GM12872 (cell line): ENCODE measurements at regions not wholly inside any gene's neighbourhood (a gene's known extent, or its start where the extent isn't known, plus 50 kb on each side); places are given as distances from the start of the nearest gene placed in this dataset.

Source experiments
- CTCF ChIP-seq: IDR thresholded peaks from 3 replicates; pipeline ENCODE4 v1.5.1; 2011; ENCODE audit warnings: low read depth, mild to moderate bottlenecking, low read length, moderate library complexity; ENCODE audit not compliant: insufficient read depth

GRCh38 chr4:44817930-44818329 lies 91.6 kb upstream of the GNPDA2 start:
- TF ChIP-seq CTCF, result no peak

GRCh38 chr4:44806071-44806470 lies 79.7 kb upstream of the GNPDA2 start:
- TF ChIP-seq CTCF, result no peak

DNA sequence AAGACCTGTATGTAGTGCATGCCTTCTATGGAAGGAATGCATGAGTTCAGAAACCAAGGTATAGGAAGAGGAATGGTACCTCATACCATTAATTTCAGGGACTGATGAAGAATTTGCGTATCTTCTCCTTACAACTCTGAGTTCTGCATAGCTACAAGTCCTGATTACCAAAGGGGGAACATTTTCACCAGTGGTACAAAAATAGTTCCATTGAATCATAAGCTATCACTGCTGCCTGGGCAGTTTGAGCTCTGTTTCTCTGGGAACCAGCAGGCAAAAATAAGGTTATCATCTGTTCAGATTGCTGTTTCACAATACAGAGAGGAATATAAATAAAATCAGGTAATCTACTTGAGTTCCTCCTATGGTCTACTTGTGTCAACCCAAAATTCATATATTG lies 77.9 kb upstream of the GNPDA2 start:
- no peak for TF ChIP-seq CTCF

DNA sequence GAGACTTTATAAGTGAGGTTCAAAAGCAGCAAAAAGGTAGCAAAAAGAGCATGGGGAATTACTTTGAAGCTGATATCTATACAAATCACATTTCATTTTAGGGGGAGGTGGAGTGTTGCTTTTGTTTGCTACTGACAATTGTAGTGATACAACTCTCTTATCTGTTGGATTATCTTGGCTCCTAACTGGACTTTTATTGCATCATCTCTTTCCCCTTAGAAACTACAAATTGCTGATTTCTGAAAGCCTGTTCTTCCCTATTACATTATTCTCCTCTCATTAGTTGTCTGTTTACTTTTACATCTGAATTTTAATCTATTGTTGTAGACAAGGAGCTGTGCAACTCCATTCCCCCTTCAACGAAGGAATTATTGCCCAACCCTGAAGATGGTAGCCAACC lies 75.0 kb upstream of the GNPDA2 start:
- TF ChIP-seq CTCF, result no peak

- TF ChIP-seq CTCF, result no peak
These were observed 65.5 kb upstream of the GNPDA2 start for GRCh38 chr4:44791831-44792230.

DNA sequence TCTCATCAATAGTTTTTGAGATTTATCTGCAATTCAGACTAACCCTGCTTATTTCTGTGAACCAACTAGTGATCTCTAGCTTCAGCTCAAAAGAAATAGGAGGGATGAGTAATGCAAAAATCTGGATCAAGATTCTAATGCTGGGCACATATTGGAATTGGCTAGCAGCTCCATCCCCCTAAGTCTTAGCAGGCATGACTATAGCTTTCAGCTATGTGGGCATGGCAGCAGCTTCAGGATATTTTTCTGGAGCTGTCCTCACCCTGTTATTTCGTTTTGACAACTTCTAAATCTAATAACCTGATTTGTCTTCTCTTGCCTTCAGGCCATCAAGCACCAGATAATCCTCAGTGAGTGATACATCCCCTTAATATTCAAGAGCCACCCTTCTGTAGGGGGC lies 50.8 kb upstream of the GNPDA2 start:
- TF ChIP-seq CTCF, result no peak
